GM19328 (cell line): ENCODE measurements at regions not wholly inside any gene's neighbourhood (a gene's known extent, or its start where the extent isn't known, plus 50 kb on each side); places are given as distances from the start of the nearest gene placed in this dataset.

ENCODE experiments used
- ATAC-seq: cut with Tn5 transposase; IDR thresholded peaks from one replicate; pipeline ENCODE4 v1.9.1; 2021; ENCODE audit warnings: mild to moderate bottlenecking, moderate library complexity; ENCODE audit not compliant: unreplicated experiment

- ATAC-seq: no peak
Observed at GRCh38 chr2:133716166-133716565, 147.9 kb upstream of the NCKAP5 start.

GRCh38 chr2:133717497-133717896 lies 149.2 kb upstream of the NCKAP5 start:
- no peak for ATAC-seq

- ATAC-seq: no peak
Observed at GRCh38 chr2:133718688-133719201, 150.5 kb upstream of the NCKAP5 start.

- no peak for ATAC-seq
Observed at GRCh38 chr2:133720429-133720828, 152.2 kb upstream of the NCKAP5 start.

- no peak for ATAC-seq
Observed at GRCh38 chr2:133721118-133721517, 152.9 kb upstream of the NCKAP5 start.

GRCh38 chr2:133723133-133723532 lies 154.9 kb upstream of the NCKAP5 start:
- ATAC-seq: no peak

GRCh38 chr2:133726973-133727372 lies 158.7 kb upstream of the NCKAP5 start:
- no peak for ATAC-seq

GRCh38 chr2:133732059-133732458 lies 163.8 kb upstream of the NCKAP5 start:
- ATAC-seq: no peak

GRCh38 chr2:133732982-133733900 lies 165.0 kb upstream of the NCKAP5 start:
- ATAC-seq: no peak

GRCh38 chr2:133733901-133734255 lies 165.6 kb upstream of the NCKAP5 start:
- no peak for ATAC-seq

GRCh38 chr2:133734716-133735495 lies 166.6 kb upstream of the NCKAP5 start:
- no peak for ATAC-seq

- ATAC-seq: no peak
Observed at GRCh38 chr2:133736674-133737073, 168.4 kb upstream of the NCKAP5 start.

- no peak for ATAC-seq
Observed at GRCh38 chr2:133737242-133737993, 169.2 kb upstream of the NCKAP5 start.

GRCh38 chr2:133739039-133739438 lies 170.8 kb upstream of the NCKAP5 start:
- ATAC-seq: no peak

GRCh38 chr2:133740500-133740899 lies 172.2 kb upstream of the NCKAP5 start:
- no peak for ATAC-seq

- no peak for ATAC-seq
Observed at GRCh38 chr2:133748007-133748700, 179.9 kb upstream of the NCKAP5 start.

- ATAC-seq: no peak
Observed at GRCh38 chr2:133753665-133754064, 185.4 kb upstream of the NCKAP5 start.

- ATAC-seq: no peak
Observed at GRCh38 chr2:133755480-133756300, 187.4 kb upstream of the NCKAP5 start.

- no peak for ATAC-seq
Observed at GRCh38 chr2:133756833-133757232, 188.6 kb upstream of the NCKAP5 start.

- no peak for ATAC-seq
Observed at GRCh38 chr2:133760376-133760775, 192.1 kb upstream of the NCKAP5 start.
